Anterior cingulate cortex (tissue), 58 donors: ENCODE measurements at regions not wholly inside any gene's neighbourhood (a gene's known extent, or its start where the extent isn't known, plus 50 kb on each side); places are given as distances from the start of the nearest gene placed in this dataset.

ENCODE experiments used
- DNase-seq, 58 donors: peaks; one replicate each; lab custom pipeline; 2025; lab: John Stamatoyannopoulos, UW

GRCh38 chr2:186429104-186429503, 57.0 kb upstream of the ZC3H15 start:
- no peak for DNase-seq

DNA sequence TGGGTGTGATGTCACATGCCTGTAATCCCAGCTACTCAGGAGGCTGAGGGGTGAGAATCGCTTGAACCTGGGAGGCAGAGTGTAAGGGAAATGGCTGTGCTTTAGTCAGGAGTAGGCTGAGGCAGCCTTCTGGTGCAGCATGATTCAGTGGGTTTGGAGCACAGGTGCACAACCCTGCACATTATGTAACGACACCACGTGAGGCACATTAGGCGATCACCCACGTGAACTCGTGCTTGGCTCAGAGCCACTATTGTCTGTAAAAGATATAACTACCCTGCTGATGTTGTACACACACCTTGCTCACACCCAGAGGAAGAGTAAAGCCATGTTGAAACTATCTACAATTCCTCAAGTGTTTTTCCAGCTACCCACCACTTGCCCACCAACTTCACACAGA, 54.8 kb upstream of the ZC3H15 start:
- DNase-seq = no peak

DNA sequence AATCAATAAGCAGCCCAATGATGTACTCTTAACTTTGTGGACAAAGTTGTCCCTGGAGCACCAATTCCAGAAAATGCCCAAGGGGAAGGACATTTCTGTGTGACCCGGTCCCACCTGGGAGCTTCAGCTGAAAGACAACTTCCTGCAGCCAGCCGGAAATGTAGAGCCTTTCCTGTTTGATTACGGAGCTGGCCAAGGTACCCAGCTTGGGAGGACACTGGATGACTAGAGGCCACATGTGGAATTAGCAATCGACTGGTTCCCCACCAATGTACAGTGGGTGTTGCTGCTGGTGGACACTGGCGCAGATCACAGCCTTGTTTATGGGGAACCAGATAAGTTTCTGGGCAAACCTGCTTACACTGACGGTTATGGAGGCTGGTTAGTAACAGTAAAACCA, 53.0 kb upstream of the ZC3H15 start:
- no peak for DNase-seq

DNA sequence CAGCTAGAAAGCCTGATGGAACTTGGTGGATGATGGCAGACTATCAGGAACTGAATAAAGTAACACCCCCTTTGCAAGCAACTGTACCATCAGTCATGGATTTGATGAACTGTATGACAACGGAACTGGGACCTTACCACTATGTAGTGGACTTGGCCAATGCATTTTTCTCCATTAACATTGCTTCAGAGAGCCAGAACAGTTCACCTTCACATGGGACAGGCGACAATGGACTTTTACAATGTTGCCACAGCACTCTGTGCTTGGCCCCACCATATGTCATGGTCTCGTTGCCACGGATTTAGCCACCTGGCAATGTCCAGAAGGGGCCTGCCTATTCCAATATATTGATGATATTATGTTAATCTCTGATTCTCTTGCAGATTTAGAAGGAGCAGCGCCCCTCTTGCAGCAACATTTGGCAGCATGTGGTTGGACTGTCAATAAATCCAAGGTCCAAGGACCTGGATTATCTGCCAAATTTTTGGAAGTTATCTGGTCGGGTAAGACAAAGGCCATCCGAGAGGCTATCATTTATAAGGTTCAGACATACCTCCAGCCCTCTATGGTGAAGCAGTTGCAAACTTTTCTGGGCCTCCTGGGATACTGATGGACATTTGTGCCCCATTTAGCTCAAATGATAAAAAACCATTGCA, 52.2 kb upstream of the ZC3H15 start:
- DNase-seq = no peak
